ENCODE measurements at regions not wholly inside any gene's neighbourhood (a gene's known extent, or its start where the extent isn't known, plus 50 kb on each side); places are given as distances from the start of the nearest gene placed in this dataset.
"Not testable (repeated sequence)": the region's sequence is repeated elsewhere in the genome, so short reads cannot be mapped to it uniquely, and the experiment has no call there.

GRCh38 chr5:18489703-18490102, 855.4 kb downstream of the TAF11L14 start:
- no peak for DNase-seq

GRCh38 chr5:18491349-18491748, 857.1 kb downstream of the TAF11L14 start:
- DNase-seq: no peak

GRCh38 chr5:18495157-18495556, 860.9 kb downstream of the TAF11L14 start:
- DNase-seq: no peak

- no peak for DNase-seq
These were observed 861.8 kb downstream of the TAF11L14 start for GRCh38 chr5:18496041-18496440.

- no peak for DNase-seq
These were observed 862.8 kb downstream of the TAF11L14 start for GRCh38 chr5:18497089-18497488.

GRCh38 chr5:18503797-18504328, 869.6 kb downstream of the TAF11L14 start:
- no peak for DNase-seq

- DNase-seq: no peak
These were observed 872.9 kb downstream of the TAF11L14 start for GRCh38 chr5:18507114-18507513.

- DNase-seq: no peak
These were observed 883.6 kb downstream of the TAF11L14 start for GRCh38 chr5:18517641-18518380.

- DNase-seq: no peak
These were observed 889.1 kb downstream of the TAF11L14 start for GRCh38 chr5:18523380-18523779.

GRCh38 chr5:18526792-18527405, 892.6 kb downstream of the TAF11L14 start:
- DNase-seq: no peak

GRCh38 chr5:18533137-18533536, 898.9 kb downstream of the TAF11L14 start:
- DNase-seq: no peak

GRCh38 chr5:18534119-18534518, 899.9 kb downstream of the TAF11L14 start:
- no peak for DNase-seq

GRCh38 chr5:18535753-18536152, 901.5 kb downstream of the TAF11L14 start:
- DNase-seq: not testable (repeated sequence)

- DNase-seq: no peak
These were observed 910.2 kb downstream of the TAF11L14 start for GRCh38 chr5:18544421-18544820.

GRCh38 chr5:18546591-18546990, 912.3 kb downstream of the TAF11L14 start:
- DNase-seq: no peak

GRCh38 chr5:18551716-18552115, 917.5 kb downstream of the TAF11L14 start:
- DNase-seq: no peak

- no peak for DNase-seq
These were observed 919.0 kb downstream of the TAF11L14 start for GRCh38 chr5:18553269-18553668.

- DNase-seq: no peak
These were observed 926.3 kb downstream of the TAF11L14 start for GRCh38 chr5:18560602-18561001.

- no peak for DNase-seq
These were observed 929.6 kb downstream of the TAF11L14 start for GRCh38 chr5:18563853-18564252.

GRCh38 chr5:18566671-18567070, 932.4 kb downstream of the TAF11L14 start:
- DNase-seq: no peak

GRCh38 chr5:18576586-18576985, 942.3 kb downstream of the TAF11L14 start:
- no peak for DNase-seq

- no peak for DNase-seq
These were observed 966.9 kb downstream of the TAF11L14 start for GRCh38 chr5:18601185-18601584.

- no peak for DNase-seq
These were observed 968.1 kb downstream of the TAF11L14 start for GRCh38 chr5:18602402-18602801.

GRCh38 chr5:18605186-18605585, 970.9 kb downstream of the TAF11L14 start:
- DNase-seq: no peak
